PFSK-1 (cell line): ENCODE measurements at regions not wholly inside any gene's neighbourhood (a gene's known extent, or its start where the extent isn't known, plus 50 kb on each side); places are given as distances from the start of the nearest gene placed in this dataset.

Experiments used
- FOXP2 ChIP-seq: optimal IDR thresholded peaks from 2 replicates; pipeline ENCODE3; 2011; ENCODE audit warnings: borderline replicate concordance, control low read depth, inconsistent platforms; ENCODE audit not compliant: insufficient read depth; ENCODE audit errors: extremely low read length, extremely low read depth
- POLR2AphosphoS5 ChIP-seq: IDR thresholded peaks from 2 replicates; pipeline ENCODE4 v1.6.1; 2012; ENCODE audit warnings: low read depth, mild to moderate bottlenecking, control low read depth, low read length, moderate library complexity
- REST ChIP-seq, 2 experiments: IDR thresholded peaks; 2 replicates each; pipeline versions ENCODE4 v1.6.1 to v1.8.0; 2011 to 2012; ENCODE audit warnings: low read depth in 2 of 2, low read length in 2 of 2, control low read depth in 1 of 2, inconsistent platforms in 1 of 2, mild to moderate bottlenecking in 1 of 2, moderate library complexity in 1 of 2; ENCODE audit not compliant: insufficient read depth in 1 of 2
- SIN3A ChIP-seq: IDR thresholded peaks from 2 replicates; pipeline ENCODE4 v1.6.1; 2012; ENCODE audit warnings: mild to moderate bottlenecking, low read length, moderate library complexity, borderline replicate concordance; ENCODE audit not compliant: insufficient read depth
- TAF1 ChIP-seq: IDR thresholded peaks from 2 replicates; pipeline ENCODE4 v1.6.1; 2012; ENCODE audit warnings: low read length, control low read depth, borderline replicate concordance; ENCODE audit not compliant: insufficient read depth

DNA sequence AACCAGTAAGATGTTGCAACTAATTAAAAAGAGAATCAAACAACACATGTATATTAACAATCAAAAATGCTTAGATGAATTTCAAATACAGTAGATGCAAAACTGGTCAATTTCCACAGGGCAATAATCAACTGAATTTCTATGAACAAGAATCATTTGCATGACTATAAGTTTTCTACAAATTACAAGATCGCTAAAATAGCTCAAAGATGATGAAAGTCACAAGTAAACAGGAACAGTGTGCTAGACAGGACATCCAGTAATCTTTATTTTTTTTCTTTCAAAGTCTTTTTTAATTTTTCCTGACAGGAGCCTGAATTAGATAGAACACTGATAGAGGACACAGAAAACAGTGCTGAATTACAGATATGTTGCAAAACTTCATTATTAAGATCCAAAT lies 608.2 kb upstream of the DAB2 start:
- TF ChIP-seq POLR2AphosphoS5: no peak
- no peak for TF ChIP-seq REST (IDR thresholded peaks at IDR 0.05; ENCODE audit: insufficient read depth in 1 of 2, low read depth in 2 of 2, low read length in 2 of 2)
- no peak for TF ChIP-seq FOXP2
- no peak for TF ChIP-seq TAF1
- TF ChIP-seq SIN3A: no peak
